NCI-H226 (cell line): ENCODE measurements at regions not wholly inside any gene's neighbourhood (a gene's known extent, or its start where the extent isn't known, plus 50 kb on each side); places are given as distances from the start of the nearest gene placed in this dataset.
"Not testable (repeated sequence)": the region's sequence is repeated elsewhere in the genome, so short reads cannot be mapped to it uniquely, and the experiment has no call there.

ENCODE experiments used
- DNase-seq: peaks from one replicate; pipeline ENCODE4 v3.0.0-alpha.2; 2015

DNA sequence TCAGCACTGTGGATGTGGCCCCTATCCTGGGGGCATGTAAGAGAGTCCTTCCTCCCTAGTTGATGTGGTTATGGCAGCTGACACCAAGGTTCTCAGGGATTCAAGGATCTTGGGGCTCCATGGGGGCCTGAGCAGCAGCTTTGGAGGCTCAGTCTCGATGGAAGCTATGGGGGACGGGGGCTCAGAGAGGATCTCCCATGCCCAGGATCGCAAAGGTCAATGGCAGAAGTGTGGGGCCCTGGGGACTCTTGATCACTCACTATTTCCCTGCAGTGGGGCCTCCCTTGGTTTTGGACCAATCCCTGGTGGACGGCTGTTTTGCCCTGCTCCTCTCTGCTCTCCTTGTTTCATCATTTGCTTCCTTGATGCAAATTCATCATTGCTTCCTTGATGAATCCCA is 885.9 kb downstream of the CDH8 start:
- DNase-seq, result no peak

DNA sequence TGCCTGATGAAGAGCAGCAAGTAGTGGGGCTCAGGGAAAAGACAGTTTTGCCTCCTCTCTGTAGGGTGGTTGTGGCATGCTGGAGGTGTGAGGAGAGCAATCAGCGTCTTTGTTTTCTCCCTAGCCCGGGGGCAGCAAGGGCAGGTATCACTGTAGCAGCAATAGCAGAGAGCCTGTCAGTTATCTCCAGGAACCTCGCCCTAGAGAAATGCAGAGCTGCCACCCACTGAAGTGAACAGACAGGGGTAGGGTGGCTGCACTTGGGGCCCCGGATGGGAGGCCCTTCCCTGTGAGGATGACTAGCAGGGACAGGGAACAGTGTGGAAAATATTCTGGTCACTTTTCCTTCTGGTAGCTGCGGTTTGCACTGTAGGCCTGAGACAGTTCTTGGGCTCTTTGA is 886.5 kb downstream of the CDH8 start:
- DNase-seq, result no peak

GRCh38 chr16:61148930-61149329 is 887.3 kb downstream of the CDH8 start:
- DNase-seq, result no peak

GRCh38 chr16:61146429-61146828 is 889.8 kb downstream of the CDH8 start:
- no peak for DNase-seq

GRCh38 chr16:61131447-61131846 is 904.8 kb downstream of the CDH8 start:
- no peak for DNase-seq

GRCh38 chr16:61128545-61129323 is 907.5 kb downstream of the CDH8 start:
- DNase-seq, result no peak

GRCh38 chr16:61105544-61105943 is 930.7 kb downstream of the CDH8 start:
- no peak for DNase-seq

DNA sequence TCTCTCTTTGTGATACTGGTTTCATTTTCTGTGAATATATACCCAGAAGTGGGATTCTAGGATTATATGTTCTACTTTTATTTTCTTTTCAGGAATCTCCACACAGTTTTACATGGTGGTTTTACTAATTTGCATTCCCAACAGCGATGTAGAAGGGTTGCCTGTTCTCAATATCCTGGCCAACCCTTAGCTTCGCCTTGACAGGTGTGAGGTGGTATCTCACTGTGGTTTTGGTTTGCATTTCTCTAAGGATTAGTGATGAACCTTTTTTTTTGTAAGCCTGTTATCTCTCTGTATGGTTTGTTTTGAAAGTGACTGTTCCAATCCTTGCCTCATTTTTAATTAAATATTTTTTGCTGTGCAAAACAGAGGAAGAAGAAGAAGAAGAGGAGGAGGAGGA is 937.7 kb downstream of the CDH8 start:
- no peak for DNase-seq

GRCh38 chr16:61091300-61091699 is 944.9 kb downstream of the CDH8 start:
- DNase-seq, result not testable (repeated sequence)

DNA sequence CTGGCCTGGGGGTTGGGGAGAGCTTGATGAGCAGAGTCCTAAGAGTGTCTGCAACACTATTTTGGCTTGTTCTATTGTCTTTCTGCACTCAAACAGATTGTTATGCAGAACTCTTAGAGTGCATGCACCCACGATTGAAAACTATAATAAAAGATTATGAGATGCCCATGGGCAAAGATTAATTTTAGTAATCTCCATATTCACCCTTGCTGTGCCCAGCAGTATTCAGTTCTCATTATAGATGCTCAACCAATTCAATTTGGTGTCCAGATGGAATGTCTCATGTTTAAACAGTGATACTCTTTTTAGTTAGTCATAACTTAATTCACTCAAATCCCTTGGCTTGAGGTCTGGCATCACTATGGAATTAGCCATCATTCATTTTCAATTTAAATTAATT is 952.5 kb downstream of the CDH8 start:
- no peak for DNase-seq

GRCh38 chr16:61074324-61074723 is 961.9 kb downstream of the CDH8 start:
- no peak for DNase-seq

GRCh38 chr16:61057635-61058034 is 978.6 kb downstream of the CDH8 start:
- no peak for DNase-seq

GRCh38 chr16:61050547-61050946 is 985.7 kb downstream of the CDH8 start:
- no peak for DNase-seq

GRCh38 chr16:61045931-61046330 is 990.3 kb downstream of the CDH8 start:
- DNase-seq, result no peak

GRCh38 chr16:61042737-61043136 is 993.5 kb downstream of the CDH8 start:
- DNase-seq, result no peak

DNA sequence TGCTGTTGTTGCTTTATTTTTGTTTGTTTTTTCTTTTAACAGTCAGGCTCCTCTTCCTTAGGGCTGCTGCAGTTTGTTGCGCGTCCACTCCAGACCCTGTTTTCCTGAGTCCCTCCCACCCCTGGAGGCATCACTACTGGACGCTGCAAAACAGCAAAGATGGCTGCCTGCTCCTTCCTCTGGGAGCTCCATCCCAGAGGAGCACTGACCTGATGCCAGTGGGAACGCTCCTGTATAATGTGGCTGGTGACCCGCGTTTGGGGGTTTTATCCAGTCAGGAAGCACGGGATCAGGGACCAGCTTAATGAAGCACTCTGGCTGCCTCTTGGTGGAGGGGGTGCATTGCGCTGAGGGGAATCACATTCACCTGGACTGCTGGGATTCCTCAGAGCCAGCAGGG is 1005.6 kb downstream of the CDH8 start:
- no peak for DNase-seq

- no peak for DNase-seq
Observed at GRCh38 chr16:61024180-61024900, 1011.9 kb downstream of the CDH8 start.

GRCh38 chr16:61014869-61015268 is 1021.4 kb downstream of the CDH8 start:
- no peak for DNase-seq

GRCh38 chr16:61007694-61008093 is 1028.5 kb downstream of the CDH8 start:
- DNase-seq, result no peak

GRCh38 chr16:61005952-61006351 is 1030.3 kb downstream of the CDH8 start:
- DNase-seq, result no peak

DNA sequence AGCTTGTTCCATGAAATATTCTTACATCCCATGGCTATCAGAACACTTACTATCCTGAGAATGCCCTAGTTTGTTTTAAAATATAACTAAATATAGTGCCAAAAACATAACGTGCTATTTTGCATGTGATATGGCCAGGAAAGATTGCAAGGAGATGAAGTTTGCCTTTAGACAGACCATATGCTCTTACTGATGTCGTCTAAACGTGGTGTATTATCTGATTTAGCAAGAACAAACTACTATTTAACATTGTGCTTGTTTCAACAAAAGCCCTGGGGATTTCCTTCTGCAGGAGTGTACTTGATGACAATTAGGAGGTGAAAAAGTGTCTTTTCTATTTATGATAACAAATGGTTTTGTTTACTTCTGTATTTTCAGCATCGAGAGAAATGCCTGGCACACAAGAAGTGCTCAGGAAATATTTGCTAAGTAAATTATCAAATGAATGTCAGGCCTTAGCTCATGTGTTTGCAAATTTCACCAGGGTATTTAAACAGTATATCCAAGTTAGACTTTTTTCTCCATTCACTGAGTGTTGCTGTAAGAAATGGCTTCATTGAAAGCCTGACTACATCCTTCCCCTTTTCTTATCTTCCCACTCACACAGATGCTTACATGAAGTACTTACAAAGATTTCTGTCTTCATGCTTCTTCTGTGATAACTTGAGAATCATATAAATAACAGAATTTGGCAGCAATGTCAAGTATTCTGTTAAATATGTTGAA is 1033.6 kb downstream of the CDH8 start:
- DNase-seq, result no peak

DNA sequence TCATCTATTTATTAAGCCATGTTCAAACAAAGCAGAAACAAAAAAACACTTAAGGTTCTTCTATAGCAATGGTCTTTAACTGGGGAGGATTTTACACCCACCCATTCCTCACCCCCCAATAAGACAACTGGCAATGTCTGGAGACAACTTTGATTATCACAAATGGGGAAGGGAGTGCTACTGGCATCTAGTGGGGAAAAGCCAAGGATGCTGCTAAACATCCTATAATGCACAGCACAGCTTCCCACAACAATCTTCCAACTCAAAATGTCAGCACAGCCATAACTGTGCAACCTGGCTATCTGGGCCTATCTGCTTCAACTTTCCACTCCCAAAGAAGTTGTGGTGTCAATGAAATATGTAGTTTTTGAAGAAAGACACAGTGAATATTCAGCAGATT is 1044.4 kb downstream of the CDH8 start:
- no peak for DNase-seq

- no peak for DNase-seq
Observed at GRCh38 chr16:60989592-60989991, 1046.6 kb downstream of the CDH8 start.

DNA sequence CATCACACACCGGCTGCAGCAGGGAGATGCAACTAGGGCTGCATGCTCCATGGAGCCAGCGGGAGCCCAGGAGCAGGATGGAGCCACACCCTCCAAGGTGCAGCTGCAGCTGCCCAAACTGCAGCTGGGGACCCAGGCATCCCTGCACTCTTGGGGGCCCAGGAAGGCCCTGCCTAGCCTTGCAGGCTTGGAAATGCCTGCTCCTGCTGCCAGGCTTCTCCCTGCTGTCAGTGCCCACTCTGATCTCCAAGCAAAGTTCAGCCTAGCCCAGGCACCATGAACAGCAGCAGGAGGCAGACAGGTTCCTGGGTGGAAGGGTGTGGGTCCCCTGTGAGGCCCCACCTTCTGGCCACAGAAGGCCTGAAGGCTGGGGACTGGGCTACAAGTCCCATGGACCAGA is 1057.1 kb downstream of the CDH8 start:
- DNase-seq, result no peak
